ENCODE measurements at regions not wholly inside any gene's neighbourhood (a gene's known extent, or its start where the extent isn't known, plus 50 kb on each side); places are given as distances from the start of the nearest gene placed in this dataset.

DNA sequence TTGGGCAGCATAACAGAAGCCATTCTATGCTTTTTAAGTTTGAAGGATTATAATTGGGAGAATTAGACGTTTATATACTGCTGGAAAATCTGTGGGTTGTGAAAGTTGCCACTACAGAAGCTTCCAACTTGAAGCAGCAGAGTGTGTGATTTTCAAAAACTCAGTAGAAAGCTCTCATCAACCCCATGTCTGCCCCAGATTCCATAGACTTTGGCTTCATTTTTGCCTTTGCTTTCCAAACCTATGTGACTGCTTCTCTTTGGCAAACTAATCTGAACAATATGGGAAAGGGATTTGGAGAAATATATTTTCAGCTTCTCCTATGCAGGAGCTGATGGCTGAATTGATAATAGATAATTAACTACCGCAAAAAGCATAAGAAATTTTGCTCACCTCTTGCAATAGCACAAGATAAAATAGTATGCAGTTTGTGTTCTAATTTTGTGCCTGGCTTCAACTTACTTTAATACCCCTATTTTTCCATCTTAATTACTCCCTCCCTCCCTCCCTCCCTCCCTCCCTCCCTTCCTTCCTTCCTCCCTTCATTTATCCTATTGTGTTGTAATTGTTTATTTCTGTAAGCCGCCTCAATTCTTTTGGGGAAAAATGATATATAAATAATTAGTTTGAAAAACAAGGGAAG lies 214.1 kb upstream of the HS3ST5 start:
- TF ChIP-seq ATF3 (CRISPR knock-in tag; conservative IDR thresholded peaks at IDR 0.05) = no peak
- TF ChIP-seq, protein P1, sequence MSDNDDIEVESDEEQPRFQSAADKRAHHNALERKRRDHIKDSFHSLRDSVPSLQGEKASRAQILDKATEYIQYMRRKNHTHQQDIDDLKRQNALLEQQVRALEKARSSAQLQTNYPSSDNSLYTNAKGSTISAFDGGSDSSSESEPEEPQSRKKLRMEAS (CRISPR knock-in tag; IDR thresholded peaks at IDR 0.05) = no peak
